H9 (cell line): ENCODE measurements at regions not wholly inside any gene's neighbourhood (a gene's known extent, or its start where the extent isn't known, plus 50 kb on each side); places are given as distances from the start of the nearest gene placed in this dataset.

Experiments used
- DNase-seq: peaks from one replicate; pipeline ENCODE4 v3.0.0-alpha.2; 2017
- H2AFZ ChIP-seq: one replicate; pipeline ENCODE4 v1.6.1; 2013; ENCODE audit warnings: mild to moderate bottlenecking, low read length, control low read depth, moderate library complexity
- H2AK5ac ChIP-seq: 2 replicates; pipeline ENCODE4 v1.6.1; 2013; ENCODE audit warnings: low read length, control low read depth, mixed read lengths; ENCODE audit not compliant: insufficient read length
- H2BK120ac ChIP-seq: one replicate; pipeline ENCODE4 v1.6.1; 2013; ENCODE audit warnings: low read depth, mild to moderate bottlenecking, low read length, control low read depth, inconsistent platforms; ENCODE audit not compliant: poor library complexity, severe bottlenecking
- H2BK12ac ChIP-seq: 2 replicates; pipeline ENCODE4 v1.6.1; 2013; ENCODE audit warnings: low read length, control low read depth, mixed read lengths, low read depth; ENCODE audit not compliant: insufficient read length
- H2BK15ac ChIP-seq: 2 replicates; pipeline ENCODE4 v1.6.1; 2013; ENCODE audit warnings: low read depth, low read length, control low read depth
- H2BK20ac ChIP-seq: one replicate; pipeline ENCODE4 v1.6.1; 2013; ENCODE audit warnings: low read depth, mild to moderate bottlenecking, low read length, control low read depth, inconsistent platforms; ENCODE audit not compliant: poor library complexity, severe bottlenecking
- H2BK5ac ChIP-seq: 2 replicates; pipeline ENCODE4 v1.6.1; 2013; ENCODE audit warnings: low read length, control low read depth, mixed read lengths; ENCODE audit not compliant: insufficient read length
- H3K14ac ChIP-seq: 2 replicates; pipeline ENCODE4 v1.6.1; 2013; ENCODE audit warnings: low read length, control low read depth; ENCODE audit not compliant: insufficient read depth
- H3K18ac ChIP-seq: 2 replicates; pipeline ENCODE4 v1.6.1; 2013; ENCODE audit warnings: low read depth, mild to moderate bottlenecking, mixed read lengths, low read length, control low read depth; ENCODE audit not compliant: insufficient read length
- H3K23ac ChIP-seq: 2 replicates; pipeline ENCODE4 v1.6.1; 2013; ENCODE audit warnings: low read length, control low read depth, mixed read lengths, low read depth; ENCODE audit not compliant: insufficient read length
- H3K23me2 ChIP-seq: 2 replicates; pipeline ENCODE4 v1.6.1; 2013; ENCODE audit warnings: low read depth, mild to moderate bottlenecking, mixed read lengths, low read length, control low read depth; ENCODE audit not compliant: insufficient read length, poor library complexity, severe bottlenecking
- H3K27ac ChIP-seq: 2 replicates; pipeline ENCODE4 v1.5.1; 2013; ENCODE audit warnings: low read length, control low read depth, mixed read lengths, low read depth; ENCODE audit not compliant: insufficient read length
- H3K27me3 ChIP-seq: 2 replicates; pipeline ENCODE4 v1.6.1; 2013; ENCODE audit warnings: low read length, control low read depth, inconsistent platforms; ENCODE audit not compliant: insufficient read depth
- H3K4ac ChIP-seq: 2 replicates; pipeline ENCODE4 v1.6.1; 2013; ENCODE audit warnings: low read depth, mild to moderate bottlenecking, control low read depth, inconsistent platforms, low read length, moderate library complexity
- H3K4me1 ChIP-seq: 2 replicates; pipeline ENCODE4 v1.6.1; 2013; ENCODE audit warnings: low read length, control low read depth, inconsistent platforms; ENCODE audit not compliant: insufficient read depth
- H3K4me2 ChIP-seq: 2 replicates; pipeline ENCODE4 v1.6.1; 2013; ENCODE audit warnings: low read length, control low read depth, mixed read lengths; ENCODE audit not compliant: insufficient read length, insufficient read depth
- H3K56ac ChIP-seq: 2 replicates; pipeline ENCODE4 v1.6.1; 2013; ENCODE audit warnings: low read depth, mild to moderate bottlenecking, mixed read lengths, low read length, control low read depth; ENCODE audit not compliant: insufficient read length
- H3K79me1 ChIP-seq: 2 replicates; pipeline ENCODE4 v1.6.1; 2013; ENCODE audit warnings: low read depth, mild to moderate bottlenecking, moderate library complexity, low read length, control low read depth, inconsistent platforms; ENCODE audit not compliant: insufficient read depth, poor library complexity, severe bottlenecking
- H3K79me2 ChIP-seq: 2 replicates; pipeline ENCODE4 v1.6.1; 2013; ENCODE audit warnings: low read length, control low read depth, inconsistent platforms; ENCODE audit not compliant: insufficient read depth
- H3K9ac ChIP-seq: 2 replicates; pipeline ENCODE4 v1.6.1; 2013; ENCODE audit warnings: low read length, control low read depth, mixed read lengths; ENCODE audit not compliant: insufficient read length; ENCODE audit errors: extremely low read depth
- H3K9me3 ChIP-seq: one replicate; pipeline ENCODE4 v1.6.1; 2013; ENCODE audit warnings: low read depth, low read length, inconsistent platforms; ENCODE audit not compliant: control insufficient read depth
- H3T11ph ChIP-seq: one replicate; pipeline ENCODE4 v1.6.1; 2013; ENCODE audit warnings: mild to moderate bottlenecking, low read length, control low read depth, inconsistent platforms
- H4K20me1 ChIP-seq: one replicate; pipeline ENCODE4 v1.6.1; 2013; ENCODE audit not compliant: control insufficient read depth, insufficient read length, insufficient read depth
- H4K5ac ChIP-seq: 2 replicates; pipeline ENCODE4 v1.6.1; 2013; ENCODE audit warnings: low read depth, mild to moderate bottlenecking, mixed read lengths, low read length, control low read depth; ENCODE audit not compliant: insufficient read length
- H4K8ac ChIP-seq: replicated peaks from 2 replicates; pipeline ENCODE4 v1.6.1; 2013; ENCODE audit warnings: low read length, control low read depth, mixed read lengths, low read depth; ENCODE audit not compliant: insufficient read length
- H4K91ac ChIP-seq: 2 replicates; pipeline ENCODE4 v1.6.1; 2013; ENCODE audit warnings: low read depth, mild to moderate bottlenecking, moderate library complexity, mixed read lengths, low read length, control low read depth; ENCODE audit not compliant: insufficient read length
- H3K27ac Mint-ChIP-seq, 3 experiments: 2 replicates in 2 of 3; 3 replicates in 1 of 3; pipeline ENCODE4 v1.8.0; 2020 to 2021; ENCODE audit warnings: mixed read lengths in 3 of 3, mild to moderate bottlenecking in 1 of 3, moderate library complexity in 1 of 3
- H3K27me3 Mint-ChIP-seq: 2 replicates; pipeline ENCODE4 v1.8.0; 2021; ENCODE audit warnings: low read depth, mild to moderate bottlenecking, moderate library complexity, mixed read lengths
- H3K36me3 Mint-ChIP-seq, 3 experiments: 2 replicates in 2 of 3; 3 replicates in 1 of 3; pipeline ENCODE4 v1.8.0; 2020 to 2021; ENCODE audit warnings: low read depth in 3 of 3, mixed read lengths in 3 of 3; ENCODE audit not compliant: insufficient read depth in 1 of 3
- H3K4me1 Mint-ChIP-seq, 2 experiments: 2 replicates each; pipeline ENCODE4 v1.8.0; 2020; ENCODE audit warnings: mixed read lengths in 2 of 2
- H3K4me3 Mint-ChIP-seq, 2 experiments: 2 replicates in 1 of 2; 3 replicates in 1 of 2; pipeline ENCODE4 v1.8.0; 2020 to 2021; ENCODE audit warnings: mild to moderate bottlenecking in 2 of 2, mixed read lengths in 2 of 2, moderate library complexity in 1 of 2
- H3K9me3 Mint-ChIP-seq, 2 experiments: 2 replicates in 1 of 2; 3 replicates in 1 of 2; pipeline ENCODE4 v1.8.0; 2020; ENCODE audit warnings: mild to moderate bottlenecking in 2 of 2, mixed read lengths in 2 of 2, moderate library complexity in 1 of 2
- WGBS: extraction: QIAGEN DNeasy Blood & Tissue Kit; methylation state at CpG from one replicate; pipeline ENCODE4 v1.1.7; 2013; ENCODE audit warnings: missing lambda C conversion rate, low lambda C conversion rate, mixed read lengths; ENCODE audit not compliant: insufficient read length; ENCODE audit errors: extremely low coverage; 5-methylcytosine and 5-hydroxymethylcytosine counted together
- TF ChIP-seq, protein P1 (sequence below): fragments of 200-600 bp; sonication (generic); conservative IDR thresholded peaks from 3 replicates; pipeline ENCODE4 v1.8.0; 2021; ENCODE audit warnings: antibody characterized with exemption, mild to moderate bottlenecking

DNA sequence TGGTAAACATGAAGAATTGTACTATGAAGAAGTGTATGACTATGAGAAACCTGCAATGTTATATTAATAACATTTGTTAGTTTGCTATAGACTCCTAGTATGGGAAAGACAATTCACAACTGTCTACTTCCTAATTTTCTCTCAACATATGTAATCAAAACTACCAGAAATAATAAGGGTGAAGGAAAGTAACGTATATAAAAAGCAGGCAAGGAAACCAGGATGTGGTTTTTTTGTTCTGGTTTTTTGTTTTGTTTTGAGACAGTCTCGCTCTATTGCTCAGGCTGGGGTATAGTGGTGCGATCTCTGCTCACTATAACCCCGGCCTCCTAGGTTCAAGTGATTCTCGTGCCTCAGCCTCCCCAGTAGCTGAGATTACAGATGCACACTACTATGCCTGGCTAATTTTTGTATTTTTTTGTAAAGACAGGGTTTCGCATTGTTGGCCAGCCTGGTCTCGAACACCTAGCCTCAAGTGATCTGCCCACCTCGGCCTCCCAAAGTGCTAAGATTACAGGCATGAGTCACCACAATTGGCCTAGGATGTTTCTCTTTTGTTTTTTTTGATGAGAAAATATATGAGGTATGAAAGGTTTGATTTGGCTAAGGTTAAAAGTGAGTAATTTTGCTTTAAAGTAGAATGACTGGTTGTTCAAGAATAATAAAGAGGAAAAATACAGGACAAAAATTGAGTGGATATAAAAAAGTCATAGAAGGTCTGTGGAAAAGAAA, 83.1 kb downstream of the PTCHD4 start:
- H3K27ac Mint-ChIP-seq: no peak overlapping the region
- no peaks in the 10 kb centered on the region for H3K27me3 Mint-ChIP-seq
- H3K18ac ChIP-seq: no peak overlapping the region

More for the DNA sequence above, 83.1 kb downstream of the PTCHD4 start:
- H3K9ac ChIP-seq: no peak overlapping the region
- no peak overlapping the region for H4K8ac ChIP-seq
- no peak overlapping the region for H3K4me2 ChIP-seq
- H3K4ac ChIP-seq: no peak overlapping the region
- no peak overlapping the region for H2BK5ac ChIP-seq
- Mint-ChIP-seq H3K4me1 (peaks cover 4% of the 10 kb centered on the region in 2 experiments; a peak in 2 of 4 replicates), H3K4me3 (no peak overlapping the region), H3K36me3 (no peaks in the 10 kb centered on the region), H3K9me3 (no peaks in the 10 kb centered on the region)
- H3K79me1 ChIP-seq: no peaks in the 10 kb centered on the region
- H3K9me3 ChIP-seq: no peaks in the 10 kb centered on the region
- no peak overlapping the region for H3K27ac ChIP-seq
- no peaks in the 10 kb centered on the region for H3K23me2 ChIP-seq
- no peak overlapping the region for H4K91ac ChIP-seq
- H3K4me1 ChIP-seq: no peaks in the 10 kb centered on the region
- no peak overlapping the region for H4K5ac ChIP-seq
- no peaks in the 10 kb centered on the region for H3K79me2 ChIP-seq
- no peak overlapping the region for H2BK15ac ChIP-seq
- TF ChIP-seq, protein P1, sequence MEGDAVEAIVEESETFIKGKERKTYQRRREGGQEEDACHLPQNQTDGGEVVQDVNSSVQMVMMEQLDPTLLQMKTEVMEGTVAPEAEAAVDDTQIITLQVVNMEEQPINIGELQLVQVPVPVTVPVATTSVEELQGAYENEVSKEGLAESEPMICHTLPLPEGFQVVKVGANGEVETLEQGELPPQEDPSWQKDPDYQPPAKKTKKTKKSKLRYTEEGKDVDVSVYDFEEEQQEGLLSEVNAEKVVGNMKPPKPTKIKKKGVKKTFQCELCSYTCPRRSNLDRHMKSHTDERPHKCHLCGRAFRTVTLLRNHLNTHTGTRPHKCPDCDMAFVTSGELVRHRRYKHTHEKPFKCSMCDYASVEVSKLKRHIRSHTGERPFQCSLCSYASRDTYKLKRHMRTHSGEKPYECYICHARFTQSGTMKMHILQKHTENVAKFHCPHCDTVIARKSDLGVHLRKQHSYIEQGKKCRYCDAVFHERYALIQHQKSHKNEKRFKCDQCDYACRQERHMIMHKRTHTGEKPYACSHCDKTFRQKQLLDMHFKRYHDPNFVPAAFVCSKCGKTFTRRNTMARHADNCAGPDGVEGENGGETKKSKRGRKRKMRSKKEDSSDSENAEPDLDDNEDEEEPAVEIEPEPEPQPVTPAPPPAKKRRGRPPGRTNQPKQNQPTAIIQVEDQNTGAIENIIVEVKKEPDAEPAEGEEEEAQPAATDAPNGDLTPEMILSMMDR: no peak
- H3K23ac ChIP-seq: no peak overlapping the region
- no CpG with 5 or more reads among the region's 8 CpGs for WGBS
- H2BK12ac ChIP-seq: no peak overlapping the region
- no peak overlapping the region for H3K14ac ChIP-seq
- H3K56ac ChIP-seq: no peak overlapping the region
- no peak overlapping the region for H2BK20ac ChIP-seq
- no peaks in the 10 kb centered on the region for H3K27me3 ChIP-seq
- H3T11ph ChIP-seq: no peak overlapping the region
- H2BK120ac ChIP-seq: no peak overlapping the region
- no peaks in the 10 kb centered on the region for H4K20me1 ChIP-seq
- H2AK5ac ChIP-seq: no peak overlapping the region
- no peak for DNase-seq
- H2AFZ ChIP-seq: no peak overlapping the region
